DND-41 (cell line): ENCODE measurements at regions not wholly inside any gene's neighbourhood (a gene's known extent, or its start where the extent isn't known, plus 50 kb on each side); places are given as distances from the start of the nearest gene placed in this dataset.
"Not testable (repeated sequence)": the region's sequence is repeated elsewhere in the genome, so short reads cannot be mapped to it uniquely, and the experiment has no call there.

Experiments used
- CTCF ChIP-seq: IDR thresholded peaks from 2 replicates; pipeline ENCODE4 v1.5.1; 2012; ENCODE audit warnings: borderline replicate concordance, low read length, moderate library complexity, mild to moderate bottlenecking; ENCODE audit not compliant: poor library complexity, severe bottlenecking; ENCODE audit errors: extremely low read depth
- EZH2 ChIP-seq: IDR thresholded peaks from 3 replicates; pipeline ENCODE4 v1.6.1; 2012; ENCODE audit warnings: borderline replicate concordance, low read depth, mild to moderate bottlenecking, moderate library complexity, low read length, inconsistent platforms; ENCODE audit not compliant: severe bottlenecking

- not testable (repeated sequence) for TF ChIP-seq EZH2, CTCF
Observed at GRCh38 chr6:145570336-145570735, 165.0 kb downstream of the EPM2A start.
